A172 (cell line): ENCODE measurements at regions not wholly inside any gene's neighbourhood (a gene's known extent, or its start where the extent isn't known, plus 50 kb on each side); places are given as distances from the start of the nearest gene placed in this dataset.
"Not testable (repeated sequence)": the region's sequence is repeated elsewhere in the genome, so short reads cannot be mapped to it uniquely, and the experiment has no call there.

Experiments used
- DNase-seq: peaks from one replicate; pipeline ENCODE4 v3.0.0-alpha.2; 2015; ENCODE audit warnings: low spot score

DNA sequence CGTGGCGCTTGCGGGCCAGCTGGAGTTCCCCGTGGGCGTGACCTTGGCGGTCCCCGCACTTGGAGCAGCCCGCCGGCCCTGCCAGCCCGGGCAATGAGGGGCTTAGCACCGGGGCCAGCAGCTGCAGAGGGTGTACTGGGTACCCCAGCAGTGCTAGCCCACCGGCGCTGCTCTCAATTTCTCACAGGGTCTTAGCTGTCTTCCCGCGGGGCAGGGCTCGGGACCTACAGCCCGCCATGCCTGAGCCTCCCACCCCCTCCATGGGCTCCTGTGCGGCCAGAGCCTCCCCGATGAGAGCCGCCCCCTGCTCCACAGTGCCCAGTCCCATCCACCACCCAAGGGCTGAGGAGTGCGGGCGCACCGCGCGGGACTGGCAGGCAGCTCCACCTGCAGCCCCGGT lies 94.0 kb upstream of the NIPBL start:
- DNase-seq: not testable (repeated sequence)

DNA sequence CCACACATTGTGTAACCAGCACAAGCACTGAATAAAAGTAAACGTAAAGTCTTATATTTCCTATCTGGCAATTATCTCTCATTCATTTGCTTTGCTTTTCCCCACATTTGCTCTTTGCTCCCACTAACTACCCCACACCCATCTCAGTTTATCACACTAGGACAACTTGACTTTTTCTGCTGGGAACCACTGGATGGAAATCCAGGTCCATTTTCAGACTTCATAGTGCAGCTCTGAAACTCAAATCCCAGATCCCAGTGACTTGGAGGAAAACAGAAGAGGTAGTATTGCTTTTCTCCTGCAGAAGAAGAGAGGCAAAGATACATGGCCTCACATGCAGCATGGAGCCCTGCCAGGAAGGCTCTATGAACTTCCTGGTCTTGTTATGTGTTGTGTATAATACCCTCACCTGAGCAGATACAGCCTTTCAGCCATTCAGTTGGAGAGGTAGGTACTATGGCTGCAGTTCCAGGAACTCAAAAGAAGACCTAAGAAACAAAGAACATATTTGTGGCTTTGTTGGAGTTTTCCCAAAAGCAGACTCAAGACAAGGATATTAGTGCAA lies 90.0 kb upstream of the NIPBL start:
- DNase-seq: no peak

DNA sequence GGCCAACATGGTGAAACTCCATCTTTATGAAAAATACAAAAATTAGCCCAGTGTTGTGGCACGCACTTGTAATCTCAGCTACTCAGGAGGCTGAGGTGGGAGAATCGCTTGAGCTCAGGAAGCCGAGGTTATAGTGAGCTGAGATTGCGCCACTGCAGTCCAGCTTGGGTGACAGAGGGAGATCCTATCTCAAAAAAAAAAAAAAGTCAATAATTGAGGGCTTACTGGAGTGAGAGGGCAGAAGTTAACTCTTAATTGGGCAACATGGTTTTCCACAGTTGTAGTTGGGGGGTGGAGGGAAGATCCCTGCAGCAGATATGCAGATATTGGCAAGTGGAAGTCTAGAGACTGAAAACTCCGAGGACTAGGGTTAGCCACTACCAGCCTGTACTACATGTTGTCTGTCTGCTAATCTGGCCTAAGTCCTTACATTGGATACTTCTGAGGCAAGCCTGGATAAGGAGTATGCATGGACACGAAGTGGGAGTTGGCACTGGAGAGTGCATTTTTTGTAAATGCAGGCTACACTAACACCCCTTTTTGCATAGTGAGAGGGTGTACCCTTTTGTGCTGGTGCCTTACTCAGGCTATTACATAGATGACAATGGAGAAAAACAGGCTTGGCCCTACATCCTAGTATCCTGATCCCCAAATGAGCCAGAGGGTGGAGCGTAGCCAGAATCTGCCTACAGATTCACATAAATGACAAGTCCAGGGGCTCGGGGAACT lies 89.0 kb upstream of the NIPBL start:
- DNase-seq: no peak

DNA sequence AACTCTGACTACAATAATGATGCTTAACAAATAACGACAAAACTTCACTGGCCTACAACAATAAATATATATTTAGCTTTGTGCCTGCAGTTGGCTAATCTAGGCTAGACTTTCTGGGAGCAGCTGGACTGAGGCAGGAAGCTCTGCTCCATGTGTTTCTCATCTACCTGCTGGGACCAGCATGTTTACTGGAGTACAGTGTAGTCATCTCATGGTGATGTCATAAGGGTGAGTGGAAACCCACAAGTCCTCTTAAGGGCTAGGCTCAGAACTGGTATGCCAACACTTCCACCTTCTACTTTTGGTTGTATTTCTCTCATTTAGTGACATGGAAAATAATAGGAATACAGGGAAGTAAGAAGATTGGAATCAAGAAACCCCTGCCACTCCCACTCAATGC lies 85.7 kb upstream of the NIPBL start:
- no peak for DNase-seq

DNA sequence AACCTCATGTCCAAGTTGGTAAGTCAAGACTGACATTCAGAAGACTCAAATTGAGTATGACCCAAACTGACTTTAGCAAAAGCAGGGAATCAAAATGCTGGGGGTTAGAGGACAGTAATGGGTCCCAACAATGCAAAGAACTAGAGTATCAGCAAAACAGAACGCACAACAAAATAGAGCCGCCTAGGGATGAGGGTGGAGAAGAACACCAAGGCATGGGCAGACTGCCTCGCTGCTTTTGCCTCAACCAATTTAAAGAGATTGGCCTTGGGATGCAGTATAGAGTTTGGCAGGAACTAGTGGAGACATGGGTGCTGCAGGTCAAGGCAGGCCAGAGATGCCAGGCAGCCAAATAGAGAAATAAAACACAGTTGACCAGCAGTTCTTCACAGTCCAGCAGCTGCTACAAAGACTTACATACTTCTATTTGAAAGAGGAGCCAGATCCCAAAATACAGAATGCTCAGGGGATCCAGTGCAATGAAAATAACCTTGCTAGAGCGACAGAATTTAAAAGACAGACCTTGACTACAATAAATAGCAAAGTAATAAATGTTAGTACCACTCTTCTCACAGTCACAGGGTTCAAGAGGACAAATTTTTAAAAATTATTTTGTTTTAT lies 83.9 kb upstream of the NIPBL start:
- no peak for DNase-seq

DNA sequence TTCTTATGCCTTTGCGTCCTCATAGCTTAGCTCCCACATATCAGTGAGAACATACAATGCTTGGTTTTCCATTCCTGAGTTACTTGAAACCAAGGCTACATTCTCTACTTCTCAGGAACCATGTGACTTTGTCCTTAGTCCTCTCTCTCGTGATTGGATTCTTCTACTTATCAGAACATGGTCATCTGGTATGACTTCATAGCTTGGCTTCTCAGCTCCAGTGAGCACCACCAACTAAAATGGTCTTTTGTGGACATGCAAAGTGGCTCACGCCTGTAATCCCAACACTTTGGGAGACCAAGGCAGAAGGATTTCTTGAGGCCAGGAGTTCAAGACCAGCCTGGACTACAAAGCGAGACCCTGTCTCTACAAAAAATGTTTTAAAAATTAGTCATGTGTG lies 81.2 kb upstream of the NIPBL start:
- DNase-seq: no peak

DNA sequence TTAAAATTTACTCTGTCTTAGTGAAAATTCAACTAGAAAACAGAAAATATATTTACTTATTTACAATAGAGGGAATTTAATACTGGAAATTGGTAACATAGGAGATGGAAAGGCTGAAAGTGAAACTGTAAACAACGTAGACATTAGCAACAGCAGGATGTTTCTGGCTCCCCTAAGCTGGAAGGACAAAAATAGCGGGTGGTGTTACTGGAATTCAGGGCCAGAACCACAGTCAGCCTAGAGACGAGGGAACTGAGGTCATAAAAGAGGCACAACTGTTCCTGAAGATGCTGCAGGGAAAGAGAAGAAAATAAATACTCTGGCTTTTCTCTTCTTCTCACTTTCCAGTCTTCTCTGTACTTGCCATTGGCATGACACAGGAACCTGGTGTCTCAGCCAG lies 80.4 kb upstream of the NIPBL start:
- no peak for DNase-seq

DNA sequence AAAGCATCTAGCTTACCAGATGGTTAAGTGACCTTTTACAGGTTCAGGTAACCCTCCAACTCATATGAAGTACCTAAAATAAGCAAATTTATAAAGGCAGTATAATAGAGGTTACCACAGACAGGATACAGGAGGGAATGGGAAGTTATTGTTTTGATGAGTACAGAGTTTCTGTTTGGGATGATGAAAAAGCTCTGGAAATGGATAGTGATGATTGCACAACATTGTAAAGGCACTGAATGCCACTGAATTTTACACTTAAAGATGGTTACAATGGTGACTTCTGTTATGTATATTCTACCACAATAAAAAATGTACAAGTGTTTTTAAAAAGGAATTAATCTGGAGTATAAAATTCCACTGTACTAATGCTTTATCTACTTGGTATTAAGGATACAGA lies 75.0 kb upstream of the NIPBL start:
- DNase-seq: no peak

DNA sequence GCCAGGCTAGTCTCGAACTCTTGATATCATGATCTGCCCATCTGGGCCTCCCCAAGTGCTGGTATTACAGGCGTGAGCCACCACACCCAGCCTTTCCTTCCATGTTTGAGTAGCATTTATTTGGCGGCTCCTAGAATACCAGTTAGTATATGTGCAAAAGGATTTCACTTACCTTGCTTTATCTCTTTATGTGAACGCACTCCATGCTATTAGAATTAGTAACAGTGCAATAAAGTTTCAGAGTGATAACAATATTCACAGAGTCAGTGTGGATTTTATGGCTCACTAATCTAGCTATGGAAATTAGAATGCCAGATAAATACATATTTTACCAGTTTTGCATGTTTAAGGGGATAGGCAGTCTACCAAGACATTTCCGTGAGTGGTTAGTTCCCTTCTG lies 74.4 kb upstream of the NIPBL start:
- no peak for DNase-seq

DNA sequence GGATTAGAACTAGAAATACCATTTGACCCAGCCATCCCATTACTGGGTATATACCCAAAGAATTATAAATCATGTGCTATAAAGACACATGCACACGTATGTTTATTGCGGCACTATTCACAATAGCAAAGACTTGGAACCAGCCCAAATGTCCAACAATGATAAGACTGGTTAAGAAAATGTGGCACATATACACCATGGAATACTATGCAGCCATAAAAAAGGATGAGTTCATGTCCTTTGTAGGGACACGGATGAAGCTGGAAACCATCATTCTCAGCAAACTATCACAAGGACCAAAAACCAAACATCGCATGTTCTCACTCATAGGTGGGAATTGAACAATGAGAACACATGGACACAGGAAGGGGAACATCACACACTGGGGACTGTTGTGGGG lies 63.3 kb upstream of the NIPBL start:
- not testable (repeated sequence) for DNase-seq

DNA sequence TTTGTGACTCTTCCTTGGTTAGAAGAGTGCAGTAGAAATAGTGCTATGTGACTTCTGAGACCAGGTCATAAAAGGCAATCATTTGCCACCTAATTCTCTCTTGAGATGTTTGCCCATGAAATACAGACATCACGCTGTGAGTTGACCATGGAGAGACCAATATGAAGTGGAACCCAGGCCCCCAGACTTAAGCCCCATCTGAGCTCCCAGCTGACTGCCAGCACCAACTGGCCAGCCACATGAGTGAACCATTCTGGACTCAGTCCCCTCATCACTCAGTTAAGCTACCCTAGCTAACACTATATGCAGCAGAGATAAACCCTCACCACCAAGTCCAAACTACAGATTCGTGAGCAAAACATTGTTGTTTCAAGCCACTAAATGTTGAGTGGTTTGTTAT lies 60.7 kb upstream of the NIPBL start:
- no peak for DNase-seq

DNA sequence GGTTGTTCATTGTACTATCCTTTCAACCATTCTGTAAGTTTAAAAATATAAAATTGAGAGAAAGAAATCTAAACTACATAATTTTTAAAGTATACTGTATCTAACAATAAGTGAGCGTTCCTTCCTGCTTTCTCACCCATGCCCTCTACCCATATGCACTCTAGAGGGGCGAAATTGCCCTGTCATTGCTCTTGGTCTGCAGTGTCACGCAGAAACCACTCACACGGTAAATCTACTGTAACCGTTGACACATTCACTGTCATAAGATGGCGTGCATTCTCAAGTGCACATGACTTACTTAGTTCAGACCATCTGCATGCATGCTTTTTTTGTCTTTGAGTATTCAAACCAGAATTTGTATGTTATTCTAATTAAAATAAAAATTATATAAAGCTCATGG lies 55.7 kb upstream of the NIPBL start:
- peak; percentile 8 for DNase-seq

DNA sequence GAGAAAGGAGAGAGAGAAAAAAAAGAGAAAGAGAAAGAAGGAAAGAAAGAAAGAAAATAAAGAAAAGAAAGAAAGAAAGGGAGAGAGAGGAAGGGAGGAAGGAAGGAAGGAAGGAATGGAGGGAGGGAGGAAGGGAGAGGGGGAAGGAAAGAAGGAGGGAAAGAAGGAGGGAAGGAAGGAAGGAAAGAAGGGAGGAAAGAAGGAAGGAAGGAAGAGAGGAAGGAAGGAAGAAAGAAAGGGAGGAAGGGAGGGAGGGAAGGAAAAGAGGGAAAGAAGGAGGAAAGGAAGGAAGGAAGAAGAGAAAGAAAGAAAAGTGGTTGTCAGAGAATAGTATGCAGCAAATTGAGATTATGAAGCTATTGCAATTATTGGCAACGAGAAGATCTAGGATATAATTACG lies 49.9 kb upstream of the NIPBL start:
- no peak for DNase-seq
